ENCODE measurements at regions not wholly inside any gene's neighbourhood (a gene's known extent, or its start where the extent isn't known, plus 50 kb on each side); places are given as distances from the start of the nearest gene placed in this dataset.

GRCh38 chr11:19436932-19437331, 196.2 kb upstream of the E2F8 start:
- TF ChIP-seq CTCF (conservative IDR thresholded peaks at IDR 0.05; ENCODE audit: low read depth, low read length) (no peak), EZH2 (IDR thresholded peaks at IDR 0.05; ENCODE audit: borderline replicate concordance, low read depth, low read length, poor library complexity, severe bottlenecking) (no peak)

All from A673 (cell line).